NCI-H2196 (cell line): ENCODE measurements at regions not wholly inside any gene's neighbourhood (a gene's known extent, or its start where the extent isn't known, plus 50 kb on each side); places are given as distances from the start of the nearest gene placed in this dataset.
"Not testable (repeated sequence)": the region's sequence is repeated elsewhere in the genome, so short reads cannot be mapped to it uniquely, and the experiment has no call there.

Experiments
- DNase-seq: peaks from one replicate; lab custom pipeline; 2025; ENCODE audit not compliant: unreplicated experiment; lab: John Stamatoyannopoulos, UW

GRCh38 chr3:72028726-72029125 lies 243.8 kb upstream of the PROK2 start:
- DNase-seq, result not testable (repeated sequence)

GRCh38 chr3:72028307-72028706 lies 243.4 kb upstream of the PROK2 start:
- not testable (repeated sequence) for DNase-seq

- DNase-seq, result not testable (repeated sequence)
Measured at GRCh38 chr3:72027728-72028127, 242.8 kb upstream of the PROK2 start.

- no peak for DNase-seq
Measured at GRCh38 chr3:72022027-72022426, 237.1 kb upstream of the PROK2 start.

- DNase-seq, result no peak
Measured at GRCh38 chr3:72021531-72021930, 236.6 kb upstream of the PROK2 start.

GRCh38 chr3:72018343-72018984 lies 233.5 kb upstream of the PROK2 start:
- no peak for DNase-seq

- no peak for DNase-seq
Measured at GRCh38 chr3:72017935-72018334, 233.0 kb upstream of the PROK2 start.

GRCh38 chr3:72017311-72017710 lies 232.4 kb upstream of the PROK2 start:
- DNase-seq, result no peak

- DNase-seq, result no peak
Measured at GRCh38 chr3:72015463-72015862, 230.5 kb upstream of the PROK2 start.

- DNase-seq, result no peak
Measured at GRCh38 chr3:72013084-72013483, 228.1 kb upstream of the PROK2 start.

- no peak for DNase-seq
Measured at GRCh38 chr3:72012363-72012762, 227.4 kb upstream of the PROK2 start.

- no peak for DNase-seq
Measured at GRCh38 chr3:72011485-72011884, 226.5 kb upstream of the PROK2 start.

GRCh38 chr3:72009851-72010443 lies 225.0 kb upstream of the PROK2 start:
- no peak for DNase-seq

GRCh38 chr3:72008226-72008996 lies 223.5 kb upstream of the PROK2 start:
- DNase-seq, result no peak

- no peak for DNase-seq
Measured at GRCh38 chr3:72006631-72007556, 221.9 kb upstream of the PROK2 start.

- DNase-seq, result no peak
Measured at GRCh38 chr3:72004749-72005292, 219.9 kb upstream of the PROK2 start.

- DNase-seq, result no peak
Measured at GRCh38 chr3:72003936-72004335, 219.0 kb upstream of the PROK2 start.

GRCh38 chr3:72001758-72002157 lies 216.8 kb upstream of the PROK2 start:
- no peak for DNase-seq

GRCh38 chr3:71998995-71999673 lies 214.2 kb upstream of the PROK2 start:
- DNase-seq, result no peak

GRCh38 chr3:71997066-71997653 lies 212.2 kb upstream of the PROK2 start:
- no peak for DNase-seq
